Mesenchymal stem cell (in vitro differentiated cells and primary cell): ENCODE measurements at regions not wholly inside any gene's neighbourhood (a gene's known extent, or its start where the extent isn't known, plus 50 kb on each side); places are given as distances from the start of the nearest gene placed in this dataset.

ENCODE experiments used
- DNase-seq: peaks from one replicate; pipeline ENCODE4 v3.0.0-alpha.2; 2013
- H2AFZ ChIP-seq: one replicate; pipeline ENCODE4 v1.6.1; 2013; ENCODE audit warnings: low read depth, mild to moderate bottlenecking, control low read depth, inconsistent platforms, low read length, moderate library complexity
- H2AK5ac ChIP-seq: 2 replicates; pipeline ENCODE4 v1.6.1; 2013; ENCODE audit warnings: low read length, moderate library complexity, mild to moderate bottlenecking, inconsistent platforms; ENCODE audit not compliant: severe bottlenecking
- H2BK120ac ChIP-seq: one replicate; pipeline ENCODE4 v1.6.1; 2013; ENCODE audit warnings: low read depth, mild to moderate bottlenecking, inconsistent platforms, low read length, moderate library complexity
- H2BK12ac ChIP-seq, 2 experiments: one replicate each; pipeline ENCODE4 v1.6.1; 2013; ENCODE audit warnings: inconsistent platforms in 2 of 2, low read length in 2 of 2, mild to moderate bottlenecking in 2 of 2, moderate library complexity in 2 of 2, control low read depth in 1 of 2
- H2BK15ac ChIP-seq: one replicate; pipeline ENCODE4 v1.6.1; 2013; ENCODE audit warnings: mild to moderate bottlenecking, low read depth, inconsistent platforms; ENCODE audit not compliant: poor library complexity, severe bottlenecking
- H2BK5ac ChIP-seq: 2 replicates; pipeline ENCODE4 v1.6.1; 2013; ENCODE audit warnings: low read depth, mild to moderate bottlenecking, low read length, control low read depth, inconsistent platforms; ENCODE audit not compliant: poor library complexity, severe bottlenecking
- H3K14ac ChIP-seq, 2 experiments: one replicate each; pipeline ENCODE4 v1.6.1; 2013; ENCODE audit warnings: inconsistent platforms in 2 of 2, low read length in 2 of 2, control low read depth in 1 of 2, mild to moderate bottlenecking in 1 of 2, moderate library complexity in 1 of 2
- H3K18ac ChIP-seq, 2 experiments: one replicate each; pipeline ENCODE4 v1.6.1; 2013; ENCODE audit warnings: inconsistent platforms in 2 of 2, low read length in 2 of 2, control low read depth in 1 of 2, low read depth in 1 of 2, mild to moderate bottlenecking in 1 of 2
- H3K23ac ChIP-seq, 2 experiments: one replicate each; pipeline ENCODE4 v1.6.1; 2013; ENCODE audit warnings: inconsistent platforms in 2 of 2, low read length in 2 of 2, mild to moderate bottlenecking in 2 of 2, moderate library complexity in 2 of 2, control low read depth in 1 of 2
- H3K27ac ChIP-seq: 2 replicates; pipeline ENCODE4 v1.5.1; 2013; ENCODE audit warnings: mild to moderate bottlenecking, moderate library complexity, low read length, control low read depth, inconsistent platforms; ENCODE audit not compliant: poor library complexity, severe bottlenecking
- H3K27me3 ChIP-seq, 2 experiments: 2 replicates each; pipeline versions ENCODE4 v1.6.1 to v1.7.0; 2013; ENCODE audit warnings: low read length in 2 of 2, mild to moderate bottlenecking in 2 of 2, moderate library complexity in 2 of 2, control low read depth in 1 of 2, inconsistent platforms in 1 of 2; ENCODE audit not compliant: control insufficient read depth in 1 of 2, insufficient read depth in 1 of 2
- H3K36me3 ChIP-seq, 2 experiments: 2 replicates each; pipeline versions ENCODE4 v1.6.1 to v1.7.0; 2013; ENCODE audit warnings: low read length in 2 of 2, control low read depth in 1 of 2, inconsistent platforms in 1 of 2, low read depth in 1 of 2, mild to moderate bottlenecking in 1 of 2; ENCODE audit not compliant: insufficient read depth in 2 of 2, control insufficient read depth in 1 of 2
- H3K4ac ChIP-seq, 2 experiments: one replicate each; pipeline ENCODE4 v1.6.1; 2013; ENCODE audit warnings: inconsistent platforms in 2 of 2, low read length in 2 of 2, mild to moderate bottlenecking in 2 of 2, moderate library complexity in 2 of 2, control low read depth in 1 of 2, low read depth in 1 of 2
- H3K4me1 ChIP-seq: 2 replicates; pipeline ENCODE4 v1.6.1; 2013; ENCODE audit warnings: low read depth, low read length, control low read depth; ENCODE audit not compliant: control insufficient read depth, insufficient read depth
- H3K4me2 ChIP-seq: 2 replicates; pipeline ENCODE4 v1.6.1; 2013; ENCODE audit warnings: low read length, mild to moderate bottlenecking, inconsistent platforms; ENCODE audit not compliant: poor library complexity, severe bottlenecking
- H3K4me3 ChIP-seq, 2 experiments: 2 replicates each; pipeline versions ENCODE4 v1.5.1 to v1.7.0; 2013; ENCODE audit warnings: low read length in 2 of 2, mild to moderate bottlenecking in 2 of 2, control low read depth in 1 of 2, low read depth in 1 of 2; ENCODE audit not compliant: insufficient read depth in 1 of 2
- H3K79me1 ChIP-seq: replicated peaks from 2 replicates; pipeline ENCODE4 v1.6.1; 2013; ENCODE audit warnings: mild to moderate bottlenecking, control low read depth, low read length, inconsistent platforms; ENCODE audit not compliant: poor library complexity, severe bottlenecking
- H3K9ac ChIP-seq: 2 replicates; pipeline ENCODE4 v1.7.0; 2013; ENCODE audit warnings: mild to moderate bottlenecking, low read length, moderate library complexity
- H3K9me3 ChIP-seq: 2 replicates; pipeline ENCODE4 v1.7.0; 2013; ENCODE audit warnings: mild to moderate bottlenecking, low read length; ENCODE audit not compliant: control insufficient read depth
- H4K8ac ChIP-seq: one replicate; pipeline ENCODE4 v1.6.1; 2013; ENCODE audit warnings: inconsistent platforms, mild to moderate bottlenecking, low read length, moderate library complexity
- H4K91ac ChIP-seq: one replicate; pipeline ENCODE4 v1.6.1; 2013; ENCODE audit warnings: mild to moderate bottlenecking, low read length, inconsistent platforms
- WGBS: methylation state at CpG from one replicate; pipeline ENCODE4 v1.1.7; 2013; ENCODE audit warnings: mixed read lengths; 5-methylcytosine and 5-hydroxymethylcytosine counted together

GRCh38 chr10:86598151-86598550, 56.2 kb upstream of the OPN4 start:
- no peaks in the 10 kb centered on the region for H3K79me1 ChIP-seq
- H3K27me3 ChIP-seq: peaks cover 8 to 15% of the 10 kb centered on the region in 2 experiments
- H3K27ac ChIP-seq: no peak overlapping the region
- no peak overlapping the region for H3K4ac ChIP-seq
- H3K9me3 ChIP-seq: no peaks in the 10 kb centered on the region
- 96% methylated on average over 1 of the region's 1 CpG for WGBS
- H2AK5ac ChIP-seq: no peak overlapping the region
- no peak overlapping the region for H4K91ac ChIP-seq
- no peak overlapping the region for H3K9ac ChIP-seq
- DNase-seq: no peak
- H3K4me3 ChIP-seq: no peak overlapping the region
- no peak overlapping the region for H3K18ac ChIP-seq
- H2BK12ac ChIP-seq: no peak overlapping the region
- no peak overlapping the region for H2AFZ ChIP-seq
- peaks cover 3% of the 10 kb centered on the region for H3K4me1 ChIP-seq
- no peaks in the 10 kb centered on the region for H3K36me3 ChIP-seq
- no peak overlapping the region for H2BK120ac ChIP-seq
- H3K14ac ChIP-seq: no peak overlapping the region
- H2BK5ac ChIP-seq: no peak overlapping the region
- no peak overlapping the region for H3K23ac ChIP-seq
- H3K4me2 ChIP-seq: no peak overlapping the region
- no peak overlapping the region for H4K8ac ChIP-seq
- H2BK15ac ChIP-seq: no peak overlapping the region

- peaks cover 8 to 15% of the 10 kb centered on the region in 2 experiments for H3K27me3 ChIP-seq
- no peak overlapping the region for H4K91ac ChIP-seq
- H3K14ac ChIP-seq: no peak overlapping the region
- H3K18ac ChIP-seq: no peak overlapping the region
- H3K23ac ChIP-seq: no peak overlapping the region
- 100% methylated on average over 4 of the region's 5 CpGs for WGBS
- no peak overlapping the region for H2BK12ac ChIP-seq
- no peak for DNase-seq
- H3K4me2 ChIP-seq: no peak overlapping the region
- no peak overlapping the region for H3K27ac ChIP-seq
- no peaks in the 10 kb centered on the region for H3K9me3 ChIP-seq
- H3K36me3 ChIP-seq: no peaks in the 10 kb centered on the region
- no peak overlapping the region for H4K8ac ChIP-seq
- no peak overlapping the region for H2BK5ac ChIP-seq
- no peak overlapping the region for H3K9ac ChIP-seq
- no peak overlapping the region for H2BK120ac ChIP-seq
- no peak overlapping the region for H2AFZ ChIP-seq
- H3K4me1 ChIP-seq: peaks cover 3% of the 10 kb centered on the region
- no peak overlapping the region for H3K4me3 ChIP-seq
- H3K79me1 ChIP-seq: no peaks in the 10 kb centered on the region
- H3K4ac ChIP-seq: no peak overlapping the region
- H2BK15ac ChIP-seq: no peak overlapping the region
- H2AK5ac ChIP-seq: no peak overlapping the region
Observed at GRCh38 chr10:86599041-86599440, 55.3 kb upstream of the OPN4 start.

GRCh38 chr10:86599729-86600128, 54.6 kb upstream of the OPN4 start:
- DNase-seq: no peak
- Histone ChIP-seq H3K14ac (no peak overlapping the region), H2AFZ (no peak overlapping the region), H3K23ac (no peak overlapping the region), H3K18ac (no peak overlapping the region), H3K27ac (no peak overlapping the region), H3K4me3 (no peak overlapping the region), H2BK12ac (no peak overlapping the region), H3K9ac (no peak overlapping the region), H3K4me2 (no peak overlapping the region), H3K9me3 (no peaks in the 10 kb centered on the region), H3K4me1 (peaks cover 3% of the 10 kb centered on the region), H2BK5ac (no peak overlapping the region), H3K4ac (no peak overlapping the region), H4K8ac (no peak overlapping the region), H2AK5ac (no peak overlapping the region), H2BK120ac (no peak overlapping the region), H4K91ac (no peak overlapping the region), H3K36me3 (no peaks in the 10 kb centered on the region), H3K79me1 (no peaks in the 10 kb centered on the region), H3K27me3 (peaks cover 8 to 15% of the 10 kb centered on the region in 2 experiments), H2BK15ac (no peak overlapping the region)
- 19% methylated on average over 4 of the region's 4 CpGs for WGBS

- no peak overlapping the region for H3K4ac ChIP-seq
- H2BK120ac ChIP-seq: no peak overlapping the region
- no peak overlapping the region for H2BK15ac ChIP-seq
- H3K23ac ChIP-seq: no peak overlapping the region
- 85% methylated on average over 2 of the region's 2 CpGs for WGBS
- H2AFZ ChIP-seq: no peak overlapping the region
- no peak overlapping the region for H3K18ac ChIP-seq
- no peak overlapping the region for H3K4me2 ChIP-seq
- no peak overlapping the region for H3K14ac ChIP-seq
- H3K9me3 ChIP-seq: peaks cover 1% of the 10 kb centered on the region
- H3K79me1 ChIP-seq: no peaks in the 10 kb centered on the region
- H4K8ac ChIP-seq: no peak overlapping the region
- no peak overlapping the region for H3K4me3 ChIP-seq
- H2BK5ac ChIP-seq: no peak overlapping the region
- H3K9ac ChIP-seq: no peak overlapping the region
- H2AK5ac ChIP-seq: no peak overlapping the region
- peaks cover 8 to 15% of the 10 kb centered on the region in 2 experiments for H3K27me3 ChIP-seq
- H3K36me3 ChIP-seq: no peaks in the 10 kb centered on the region
- no peak overlapping the region for H3K27ac ChIP-seq
- no peak overlapping the region for H2BK12ac ChIP-seq
- no peak overlapping the region for H4K91ac ChIP-seq
- no peak for DNase-seq
- peaks cover 3% of the 10 kb centered on the region for H3K4me1 ChIP-seq
Observed at GRCh38 chr10:86600296-86600695, 54.1 kb upstream of the OPN4 start.
